ENCODE measurements at regions not wholly inside any gene's neighbourhood (a gene's known extent, or its start where the extent isn't known, plus 50 kb on each side); places are given as distances from the start of the nearest gene placed in this dataset.

DNA sequence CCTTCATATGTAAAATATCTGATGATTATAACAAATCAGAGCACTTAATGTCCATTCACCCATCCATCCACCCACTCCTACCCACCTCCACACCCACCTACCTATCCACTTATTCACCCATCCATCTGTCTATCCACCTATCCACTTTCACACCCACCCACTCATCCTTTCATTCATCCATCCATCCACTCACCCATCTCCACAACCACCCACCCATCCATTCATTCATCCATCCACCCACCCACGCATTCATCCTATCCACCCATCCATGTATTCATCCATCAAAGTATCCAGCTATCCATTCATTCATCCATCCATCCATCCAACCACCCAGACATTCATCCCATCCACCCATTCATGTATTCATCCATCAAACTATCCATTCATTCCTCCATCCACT is 466.1 kb downstream of the AJAP1 start (continued):
- TF ChIP-seq JUND (IDR thresholded peaks at IDR 0.05; ENCODE audit: low read depth, low read length) (no peak), LARP7 (IDR thresholded peaks at IDR 0.05) (no peak), IKZF1 (conservative IDR thresholded peaks at IDR 0.05) (no peak), MXI1 (IDR thresholded peaks at IDR 0.05; ENCODE audit: low read depth, low read length) (no peak), RB1 (IDR thresholded peaks at IDR 0.05; ENCODE audit: borderline replicate concordance) (no peak), CTCF (IDR thresholded peaks at IDR 0.05 in 2 of 3, conservative IDR thresholded peaks at IDR 0.05 in 1 of 3; ENCODE audit: control insufficient read depth in 2 of 3, extremely low read depth in 1 of 3, insufficient read depth in 1 of 3, low read depth in 3 of 3, low read length in 3 of 3) (no peak)
- TF ChIP-seq, protein P1, sequence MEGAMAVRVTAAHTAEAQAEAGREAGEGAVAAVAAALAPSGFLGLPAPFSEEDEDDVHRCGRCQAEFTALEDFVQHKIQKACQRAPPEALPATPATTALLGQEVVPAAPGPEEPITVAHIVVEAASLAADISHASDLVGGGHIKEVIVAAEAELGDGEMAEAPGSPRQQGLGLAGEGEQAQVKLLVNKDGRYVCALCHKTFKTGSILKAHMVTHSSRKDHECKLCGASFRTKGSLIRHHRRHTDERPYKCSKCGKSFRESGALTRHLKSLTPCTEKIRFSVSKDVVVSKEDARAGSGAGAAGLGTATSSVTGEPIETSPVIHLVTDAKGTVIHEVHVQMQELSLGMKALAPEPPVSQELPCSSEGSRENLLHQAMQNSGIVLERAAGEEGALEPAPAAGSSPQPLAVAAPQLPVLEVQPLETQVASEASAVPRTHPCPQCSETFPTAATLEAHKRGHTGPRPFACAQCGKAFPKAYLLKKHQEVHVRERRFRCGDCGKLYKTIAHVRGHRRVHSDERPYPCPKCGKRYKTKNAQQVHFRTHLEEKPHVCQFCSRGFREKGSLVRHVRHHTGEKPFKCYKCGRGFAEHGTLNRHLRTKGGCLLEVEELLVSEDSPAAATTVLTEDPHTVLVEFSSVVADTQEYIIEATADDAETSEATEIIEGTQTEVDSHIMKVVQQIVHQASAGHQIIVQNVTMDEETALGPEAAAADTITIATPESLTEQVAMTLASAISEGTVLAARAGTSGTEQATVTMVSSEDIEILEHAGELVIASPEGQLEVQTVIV (IDR thresholded peaks at IDR 0.05; ENCODE audit: borderline replicate concordance, partially characterized antibody) = no peak

DNA sequence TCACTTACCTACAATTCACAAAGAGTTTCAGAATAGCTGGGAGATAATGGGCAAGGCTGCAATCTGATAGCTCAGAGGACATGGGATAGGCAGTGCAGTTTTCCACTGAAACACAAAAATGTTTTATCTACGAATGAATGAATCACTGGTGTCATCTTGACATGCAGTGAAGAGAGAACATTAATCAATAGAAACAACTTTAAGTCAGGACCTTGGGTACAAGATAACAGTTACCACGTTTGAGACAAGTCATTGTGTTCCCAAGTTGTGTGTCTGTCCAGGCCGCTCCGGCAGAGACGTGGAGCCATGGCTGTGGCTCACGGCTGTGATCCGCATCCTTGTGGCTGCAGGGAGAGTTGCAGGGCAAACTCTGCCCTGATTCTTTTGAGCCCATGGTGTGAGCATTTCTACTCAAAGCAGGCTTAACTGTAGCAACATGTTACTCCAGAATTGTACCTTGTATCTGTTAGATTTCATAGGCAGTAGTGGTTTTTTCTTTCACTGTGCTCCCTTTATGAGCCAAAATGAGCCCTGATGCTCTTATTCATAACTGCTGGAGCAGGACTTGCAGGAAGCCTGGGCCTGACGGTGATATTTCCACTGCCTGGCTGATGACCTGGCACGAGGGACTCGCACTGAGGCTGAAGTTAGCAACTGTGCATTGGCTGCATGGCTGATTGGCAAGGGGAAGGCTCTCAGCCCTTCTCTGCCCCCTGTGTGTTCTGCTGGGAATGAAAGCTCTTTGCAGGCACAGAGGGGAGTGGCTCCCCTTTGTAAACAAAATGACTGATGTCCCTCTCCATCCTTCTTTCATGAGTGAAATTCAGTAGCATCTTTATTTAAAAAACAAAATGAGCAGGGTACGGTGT is 465.2 kb downstream of the AJAP1 start:
- Histone ChIP-seq H3K9me3 (replicated peaks; ENCODE audit: control insufficient read depth, insufficient read depth, low read length) (no peaks in the 10 kb centered on the region), H3K4me2 (ENCODE audit: control insufficient read depth, insufficient read depth) (no peak overlapping the region), H4K20me1 (ENCODE audit: control insufficient read depth, insufficient read depth) (no peaks in the 10 kb centered on the region), H2AFZ (ENCODE audit: control insufficient read depth, low read depth, low read length) (no peak overlapping the region), H3K27me3 (replicated peaks in 1 of 2; ENCODE audit: control insufficient read depth in 2 of 2, insufficient read depth in 2 of 2, low read length in 1 of 2) (no peaks in the 10 kb centered on the region), H3K36me3 (ENCODE audit: control insufficient read depth in 2 of 2, insufficient read depth in 2 of 2, low read length in 1 of 2) (no peaks in the 10 kb centered on the region), H3K4me1 (ENCODE audit: control insufficient read depth, insufficient read depth, low read length) (no peaks in the 10 kb centered on the region), H3K79me2 (ENCODE audit: control insufficient read depth, insufficient read depth, low read length) (no peaks in the 10 kb centered on the region), H3K27ac (ENCODE audit: control insufficient read depth, insufficient read depth) (no peak overlapping the region), H3K4me3 (no peak overlapping the region), H3K9ac (ENCODE audit: control insufficient read depth, insufficient read depth, low read length) (no peak overlapping the region)
- SMC1A ChIA-PET (ENCODE audit: uncharacterized antibody, unreplicated experiment) = no interaction called here
- POLR2A ChIA-PET = no interaction called here
- CTCF ChIA-PET = no interaction called here
- in situ Hi-C loops (cut with MboI) = no loop called here
- intact Hi-C loops (cut with micrococcal nuclease; ENCODE audit: unreplicated experiment) = no loop called here
- BruUV-seq (replicated peaks) = no TSS peak
- RAD21 ChIA-PET (ENCODE audit: unreplicated experiment) = no interaction called here
- TF ChIP-seq STAT1 (conservative IDR thresholded peaks at IDR 0.05) = no peak
- TF ChIP-seq, protein P2, sequence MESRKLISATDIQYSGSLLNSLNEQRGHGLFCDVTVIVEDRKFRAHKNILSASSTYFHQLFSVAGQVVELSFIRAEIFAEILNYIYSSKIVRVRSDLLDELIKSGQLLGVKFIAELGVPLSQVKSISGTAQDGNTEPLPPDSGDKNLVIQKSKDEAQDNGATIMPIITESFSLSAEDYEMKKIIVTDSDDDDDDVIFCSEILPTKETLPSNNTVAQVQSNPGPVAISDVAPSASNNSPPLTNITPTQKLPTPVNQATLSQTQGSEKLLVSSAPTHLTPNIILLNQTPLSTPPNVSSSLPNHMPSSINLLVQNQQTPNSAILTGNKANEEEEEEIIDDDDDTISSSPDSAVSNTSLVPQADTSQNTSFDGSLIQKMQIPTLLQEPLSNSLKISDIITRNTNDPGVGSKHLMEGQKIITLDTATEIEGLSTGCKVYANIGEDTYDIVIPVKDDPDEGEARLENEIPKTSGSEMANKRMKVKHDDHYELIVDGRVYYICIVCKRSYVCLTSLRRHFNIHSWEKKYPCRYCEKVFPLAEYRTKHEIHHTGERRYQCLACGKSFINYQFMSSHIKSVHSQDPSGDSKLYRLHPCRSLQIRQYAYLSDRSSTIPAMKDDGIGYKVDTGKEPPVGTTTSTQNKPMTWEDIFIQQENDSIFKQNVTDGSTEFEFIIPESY (IDR thresholded peaks at IDR 0.05) = no peak
- no peak for TF ChIP-seq PAX5 (IDR thresholded peaks at IDR 0.05; ENCODE audit: borderline replicate concordance, low read depth, low read length)
- no peak for TF ChIP-seq SMAD1 (IDR thresholded peaks at IDR 0.05; ENCODE audit: low read depth, partially characterized antibody)
- no peak for TF ChIP-seq BMI1 (IDR thresholded peaks at IDR 0.05; ENCODE audit: borderline replicate concordance)
- no peak for TF ChIP-seq ZNF274 (IDR thresholded peaks at IDR 0.05; ENCODE audit: insufficient read depth, insufficient read length)
- TF ChIP-seq, protein P3, sequence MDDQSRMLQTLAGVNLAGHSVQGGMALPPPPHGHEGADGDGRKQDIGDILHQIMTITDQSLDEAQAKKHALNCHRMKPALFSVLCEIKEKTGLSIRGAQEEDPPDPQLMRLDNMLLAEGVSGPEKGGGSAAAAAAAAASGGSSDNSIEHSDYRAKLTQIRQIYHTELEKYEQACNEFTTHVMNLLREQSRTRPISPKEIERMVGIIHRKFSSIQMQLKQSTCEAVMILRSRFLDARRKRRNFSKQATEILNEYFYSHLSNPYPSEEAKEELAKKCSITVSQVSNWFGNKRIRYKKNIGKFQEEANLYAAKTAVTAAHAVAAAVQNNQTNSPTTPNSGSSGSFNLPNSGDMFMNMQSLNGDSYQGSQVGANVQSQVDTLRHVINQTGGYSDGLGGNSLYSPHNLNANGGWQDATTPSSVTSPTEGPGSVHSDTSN (IDR thresholded peaks at IDR 0.05; ENCODE audit: insufficient replicate concordance, low read depth, low read length) = no peak
- FAIRE-seq (no peak), DNase-seq (ENCODE audit: low read depth, low spot score) (no peak), ATAC-seq (no peak)
- 42% methylated on average over 11 of the region's 11 CpGs for WGBS (ENCODE audit: insufficient coverage, insufficient replicate concordance, low lambda C conversion rate, missing lambda C conversion rate)
